Panc1 (cell line): ENCODE measurements at regions not wholly inside any gene's neighbourhood (a gene's known extent, or its start where the extent isn't known, plus 50 kb on each side); places are given as distances from the start of the nearest gene placed in this dataset.

Experiments used
- CTCF ChIP-seq: fragments of 450-650 bp; IDR thresholded peaks from 2 replicates; pipeline ENCODE4 v1.5.1; 2017; ENCODE audit warnings: mild to moderate bottlenecking
- POLR2AphosphoS5 ChIP-seq: IDR thresholded peaks from 2 replicates; pipeline ENCODE4 v1.6.1; 2012; ENCODE audit warnings: mild to moderate bottlenecking, low read depth, low read length, moderate library complexity
- SIN3A ChIP-seq: IDR thresholded peaks from 2 replicates; pipeline ENCODE4 v1.6.1; 2012; ENCODE audit warnings: low read depth, mild to moderate bottlenecking, low read length, moderate library complexity, borderline replicate concordance; ENCODE audit not compliant: insufficient read depth
- TCF7L2 ChIP-seq: IDR thresholded peaks from 2 replicates; pipeline ENCODE4 v1.6.1; 2011; ENCODE audit warnings: mild to moderate bottlenecking, low read depth, low read length, inconsistent platforms
- TF ChIP-seq, protein P1 (sequence below), 2 experiments: IDR thresholded peaks; 2 replicates each; pipeline ENCODE4 v1.6.1; 2011 to 2012; ENCODE audit warnings: low read depth in 2 of 2, control low read depth in 1 of 2, low read length in 1 of 2, mild to moderate bottlenecking in 1 of 2, moderate library complexity in 1 of 2; ENCODE audit not compliant: insufficient read depth in 1 of 2

DNA sequence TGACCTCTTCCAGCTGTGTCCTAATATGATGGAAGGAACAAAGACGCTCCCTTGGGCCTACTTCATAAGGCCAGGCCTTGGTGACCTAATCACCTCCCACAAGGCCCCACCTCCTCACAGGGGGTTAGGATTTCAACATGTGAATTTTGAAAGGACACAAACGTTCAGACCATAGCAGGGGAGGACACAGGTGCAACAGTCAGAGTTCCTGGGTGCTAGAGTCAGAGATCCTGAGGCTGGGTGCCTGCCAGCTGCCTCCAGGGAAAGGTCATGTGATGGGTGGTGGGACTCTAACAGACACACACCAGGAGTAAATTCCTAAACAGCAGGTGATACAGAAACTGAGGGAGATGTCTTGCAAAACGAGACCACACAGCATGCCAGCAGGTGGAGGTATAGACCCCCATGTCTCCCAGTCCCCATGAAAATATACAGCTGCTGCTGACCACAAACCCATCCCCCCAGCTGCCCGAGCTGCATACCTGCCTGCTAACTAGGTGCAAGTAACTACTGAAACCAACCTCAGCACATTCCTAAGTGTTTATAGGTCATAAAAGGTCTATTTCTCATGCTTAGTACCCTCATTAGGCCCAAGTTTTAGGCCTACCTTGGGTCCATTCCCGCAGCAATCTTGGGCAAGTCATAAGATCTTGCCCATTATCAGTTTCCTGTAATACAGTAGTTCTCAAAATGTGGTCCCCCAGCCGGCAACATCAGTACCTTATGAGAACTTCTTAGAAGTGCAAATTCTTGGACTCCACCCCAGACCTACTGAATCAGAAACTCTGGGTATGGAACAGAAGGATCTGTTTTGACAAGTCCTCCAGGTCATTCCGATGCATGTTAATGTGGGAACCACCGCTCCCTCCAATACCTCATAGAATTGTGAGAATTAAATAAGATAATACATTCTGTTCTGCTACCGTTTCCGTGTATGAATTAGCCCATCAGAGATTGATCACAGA lies 245.3 kb downstream of the ENC1 start:
- TF ChIP-seq CTCF = no peak
- no peak for TF ChIP-seq SIN3A
- TF ChIP-seq, protein P1, sequence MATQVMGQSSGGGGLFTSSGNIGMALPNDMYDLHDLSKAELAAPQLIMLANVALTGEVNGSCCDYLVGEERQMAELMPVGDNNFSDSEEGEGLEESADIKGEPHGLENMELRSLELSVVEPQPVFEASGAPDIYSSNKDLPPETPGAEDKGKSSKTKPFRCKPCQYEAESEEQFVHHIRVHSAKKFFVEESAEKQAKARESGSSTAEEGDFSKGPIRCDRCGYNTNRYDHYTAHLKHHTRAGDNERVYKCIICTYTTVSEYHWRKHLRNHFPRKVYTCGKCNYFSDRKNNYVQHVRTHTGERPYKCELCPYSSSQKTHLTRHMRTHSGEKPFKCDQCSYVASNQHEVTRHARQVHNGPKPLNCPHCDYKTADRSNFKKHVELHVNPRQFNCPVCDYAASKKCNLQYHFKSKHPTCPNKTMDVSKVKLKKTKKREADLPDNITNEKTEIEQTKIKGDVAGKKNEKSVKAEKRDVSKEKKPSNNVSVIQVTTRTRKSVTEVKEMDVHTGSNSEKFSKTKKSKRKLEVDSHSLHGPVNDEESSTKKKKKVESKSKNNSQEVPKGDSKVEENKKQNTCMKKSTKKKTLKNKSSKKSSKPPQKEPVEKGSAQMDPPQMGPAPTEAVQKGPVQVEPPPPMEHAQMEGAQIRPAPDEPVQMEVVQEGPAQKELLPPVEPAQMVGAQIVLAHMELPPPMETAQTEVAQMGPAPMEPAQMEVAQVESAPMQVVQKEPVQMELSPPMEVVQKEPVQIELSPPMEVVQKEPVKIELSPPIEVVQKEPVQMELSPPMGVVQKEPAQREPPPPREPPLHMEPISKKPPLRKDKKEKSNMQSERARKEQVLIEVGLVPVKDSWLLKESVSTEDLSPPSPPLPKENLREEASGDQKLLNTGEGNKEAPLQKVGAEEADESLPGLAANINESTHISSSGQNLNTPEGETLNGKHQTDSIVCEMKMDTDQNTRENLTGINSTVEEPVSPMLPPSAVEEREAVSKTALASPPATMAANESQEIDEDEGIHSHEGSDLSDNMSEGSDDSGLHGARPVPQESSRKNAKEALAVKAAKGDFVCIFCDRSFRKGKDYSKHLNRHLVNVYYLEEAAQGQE (IDR thresholded peaks at IDR 0.05; ENCODE audit: insufficient read depth in 1 of 2, low read depth in 2 of 2, low read length in 1 of 2) = no peak
- no peak for TF ChIP-seq POLR2AphosphoS5
- no peak for TF ChIP-seq TCF7L2
